B cell (primary cell): ENCODE measurements at regions not wholly inside any gene's neighbourhood (a gene's known extent, or its start where the extent isn't known, plus 50 kb on each side); places are given as distances from the start of the nearest gene placed in this dataset.

Source experiments
- CTCF ChIP-seq: fragments of 200-600 bp; IDR thresholded peaks from one replicate; pipeline ENCODE4 v1.8.0; 2022; ENCODE audit warnings: antibody characterized with exemption, mild to moderate bottlenecking
- EZH2 ChIP-seq: IDR thresholded peaks from 2 replicates; pipeline ENCODE4 v1.6.1; 2012; ENCODE audit warnings: borderline replicate concordance, low read depth, mild to moderate bottlenecking, moderate library complexity, low read length; ENCODE audit not compliant: insufficient read depth, poor library complexity, severe bottlenecking

GRCh38 chr18:78697446-78697845 is 282.2 kb upstream of the SALL3 start:
- no peak for TF ChIP-seq CTCF
- TF ChIP-seq EZH2, result no peak
